ENCODE measurements at regions not wholly inside any gene's neighbourhood (a gene's known extent, or its start where the extent isn't known, plus 50 kb on each side); places are given as distances from the start of the nearest gene placed in this dataset.

GRCh38 chrX:107522901-107523300 is 73.4 kb downstream of the FRMPD3 start (continued):
- TF ChIP-seq CHD7 (IDR thresholded peaks at IDR 0.05; ENCODE audit: insufficient replicate concordance, low read length) (no peak), POLR2AphosphoS5 (IDR thresholded peaks at IDR 0.05; ENCODE audit: low read depth, low read length) (no peak), NRF1 (IDR thresholded peaks at IDR 0.05; ENCODE audit: low read depth, low read length) (no peak), SP2 (IDR thresholded peaks at IDR 0.05; ENCODE audit: low read length) (no peak)

All from H1 (cell line).